Ureter (tissue), 1 donor: ENCODE measurements at regions not wholly inside any gene's neighbourhood (a gene's known extent, or its start where the extent isn't known, plus 50 kb on each side); places are given as distances from the start of the nearest gene placed in this dataset.
"Not testable (repeated sequence)": the region's sequence is repeated elsewhere in the genome, so short reads cannot be mapped to it uniquely, and the experiment has no call there.

Experiments
- DNase-seq: peaks from one replicate; pipeline ENCODE4 v3.0.0-alpha.2; 2020; ENCODE audit warnings: low spot score
- donor health status: DM: yes; HTN: yes; CAD: no.

DNA sequence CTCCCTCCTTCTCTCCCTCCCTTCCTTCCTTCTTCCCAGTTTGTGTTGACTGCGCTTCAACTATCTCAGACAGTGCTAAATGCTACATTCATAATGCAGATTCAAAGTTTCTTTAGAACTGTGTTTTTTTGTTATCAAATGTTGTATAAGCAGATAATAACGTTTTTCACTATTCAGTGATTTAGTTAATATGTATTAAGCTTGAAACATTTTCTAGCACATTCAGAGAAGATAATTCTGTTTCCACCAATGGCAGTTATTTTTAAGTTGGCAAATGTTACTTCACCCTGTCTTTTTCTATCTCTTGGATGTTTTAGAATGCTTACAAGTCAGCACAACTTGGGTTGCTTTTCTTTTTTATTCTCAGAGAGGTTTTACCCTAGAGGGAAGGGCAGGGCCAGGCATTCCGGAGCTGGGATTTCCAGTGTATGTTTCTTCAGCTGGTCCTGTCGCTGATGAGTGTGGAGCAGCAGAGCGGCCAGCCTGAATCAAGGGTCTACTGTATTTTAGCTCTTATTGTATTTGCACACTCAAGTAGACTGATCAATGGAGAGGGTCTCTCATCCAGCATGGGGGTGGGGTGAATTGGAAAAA, 162.3 kb upstream of the ARHGAP20 start:
- DNase-seq, result no peak

DNA sequence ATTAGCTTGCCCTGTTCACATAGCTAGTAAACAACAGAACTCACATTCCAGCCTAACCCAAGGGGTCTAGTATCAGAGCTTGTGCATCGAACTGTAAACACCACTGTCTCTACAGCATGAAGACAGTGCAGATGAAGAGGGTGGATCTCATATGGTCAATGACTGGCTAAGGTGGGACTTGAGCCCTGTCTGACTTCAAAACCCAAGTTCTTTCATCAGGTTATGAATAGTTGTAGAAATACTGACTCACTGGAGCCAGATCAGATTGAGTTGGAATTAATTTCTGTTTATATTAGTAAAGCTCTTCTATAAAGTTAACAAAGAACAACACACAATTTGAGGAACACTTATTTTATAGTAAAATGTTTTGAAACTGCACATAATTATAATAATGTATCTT, 161.7 kb upstream of the ARHGAP20 start:
- no peak for DNase-seq

DNA sequence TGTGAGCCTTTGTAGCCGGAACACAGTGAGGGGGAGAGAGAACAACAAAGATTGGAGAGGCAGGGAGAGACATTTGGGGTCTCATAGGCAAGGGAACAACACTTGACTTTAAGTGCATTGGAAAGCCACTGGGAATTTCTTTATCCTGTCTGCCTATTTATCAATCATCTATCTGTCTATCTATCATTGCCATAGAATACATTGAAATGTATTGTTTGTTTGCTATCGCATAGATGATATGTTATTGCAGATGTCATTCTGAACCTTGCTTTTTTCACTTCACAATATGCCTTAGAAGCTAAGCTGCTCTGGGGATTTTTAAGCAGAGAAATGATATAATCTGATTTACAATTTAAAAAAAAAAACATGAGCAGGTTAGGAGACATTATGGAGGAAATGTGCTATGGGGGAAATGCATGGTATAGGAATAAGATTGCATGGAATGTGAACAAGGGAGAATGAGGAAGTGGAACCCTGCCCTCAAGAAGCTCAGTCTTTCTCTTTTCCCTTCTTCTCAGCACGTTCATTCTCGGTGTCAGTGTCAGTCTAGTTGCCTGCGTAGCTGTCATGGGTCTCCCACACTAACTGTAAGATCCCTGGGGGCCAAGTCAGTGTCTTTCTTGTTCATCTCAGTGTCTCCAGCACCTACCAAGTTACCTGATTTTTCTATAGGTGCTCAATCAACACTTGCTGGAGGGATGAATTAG, 158.7 kb upstream of the ARHGAP20 start:
- DNase-seq, result no peak

GRCh38 chr11:110867951-110868350, 155.7 kb upstream of the ARHGAP20 start:
- DNase-seq, result no peak

DNA sequence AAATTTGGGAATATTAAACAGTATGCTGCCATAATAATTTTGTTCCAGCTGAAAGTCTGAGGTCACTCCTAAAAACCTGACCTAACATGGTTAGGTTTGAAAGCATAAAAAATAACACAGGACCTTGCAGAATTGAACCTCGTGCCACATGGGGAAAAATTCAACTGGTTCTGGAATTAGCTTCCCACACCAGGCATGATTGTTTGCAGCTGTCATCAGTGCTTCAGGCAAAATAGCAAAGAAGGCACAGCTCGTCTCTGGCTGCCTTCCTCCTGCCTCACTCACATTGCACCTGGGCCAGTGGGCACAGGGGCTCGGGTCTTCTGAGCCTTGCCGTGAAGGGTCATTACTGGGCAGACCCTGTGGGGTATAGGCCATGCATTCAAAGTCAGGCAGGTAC, 153.8 kb upstream of the ARHGAP20 start:
- DNase-seq, result no peak

DNA sequence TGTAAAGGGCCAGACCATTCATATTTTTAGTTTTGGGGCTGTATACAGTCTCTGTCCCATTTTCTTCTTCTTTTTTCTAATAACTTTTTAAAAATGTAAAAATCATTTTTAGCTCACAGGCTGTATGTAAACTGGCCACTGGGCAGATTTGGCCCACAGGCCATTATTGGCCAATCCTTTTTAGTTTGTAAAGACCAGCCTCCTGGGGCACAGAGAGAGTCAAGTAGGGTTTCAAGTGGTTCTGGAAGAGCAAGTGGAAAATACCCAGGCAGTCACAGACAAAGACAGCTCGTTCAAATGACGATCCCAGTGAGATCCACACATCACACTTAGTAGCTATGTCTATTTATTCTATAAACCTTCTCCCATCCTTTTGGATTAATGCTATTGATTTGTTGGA, 150.2 kb upstream of the ARHGAP20 start:
- no peak for DNase-seq

GRCh38 chr11:110860461-110860860, 148.2 kb upstream of the ARHGAP20 start:
- no peak for DNase-seq

DNA sequence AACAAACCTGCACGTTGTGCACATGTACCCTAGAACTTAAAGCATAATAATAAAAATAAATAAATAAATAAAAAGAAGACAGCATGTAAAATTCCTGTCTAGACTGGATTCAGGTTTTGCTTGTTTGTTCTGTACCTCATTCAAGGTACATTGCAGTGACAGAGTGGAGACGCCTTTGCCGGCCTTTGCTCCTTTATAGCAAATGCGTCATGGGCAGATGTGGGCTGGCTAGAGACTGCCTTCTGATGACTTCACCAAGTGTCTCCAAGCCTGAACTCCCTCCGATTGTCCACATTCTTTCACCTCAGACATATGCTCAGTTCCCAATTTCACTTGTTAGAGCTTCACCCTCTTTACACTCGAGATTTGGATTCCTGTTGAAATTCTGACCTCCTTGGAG, 147.8 kb upstream of the ARHGAP20 start:
- DNase-seq, result no peak

GRCh38 chr11:110859240-110859840, 147.1 kb upstream of the ARHGAP20 start:
- no peak for DNase-seq

DNA sequence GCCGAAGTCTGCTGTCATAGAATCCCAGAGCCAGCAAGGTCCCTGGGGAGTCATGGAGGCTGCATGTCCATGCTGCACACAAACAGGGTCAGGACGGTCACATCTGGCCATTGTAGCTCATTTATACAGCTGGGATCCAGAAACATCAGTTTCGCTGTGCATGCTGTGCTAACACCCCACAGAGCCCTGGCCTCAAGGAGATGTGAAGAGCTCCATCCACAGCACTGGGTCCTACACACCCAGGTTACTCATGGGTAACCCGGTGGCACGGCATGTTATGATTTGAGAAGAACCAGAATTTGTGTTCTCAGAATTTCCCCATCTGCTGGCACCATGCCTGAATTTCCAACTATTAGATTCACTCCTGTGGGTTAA, 146.3 kb upstream of the ARHGAP20 start:
- DNase-seq, result peak; percentile 55

GRCh38 chr11:110857892-110858546, 145.8 kb upstream of the ARHGAP20 start:
- no peak for DNase-seq

GRCh38 chr11:110856996-110857812, 145.0 kb upstream of the ARHGAP20 start:
- DNase-seq, result no peak

GRCh38 chr11:110856340-110856739, 144.1 kb upstream of the ARHGAP20 start:
- no peak for DNase-seq

DNA sequence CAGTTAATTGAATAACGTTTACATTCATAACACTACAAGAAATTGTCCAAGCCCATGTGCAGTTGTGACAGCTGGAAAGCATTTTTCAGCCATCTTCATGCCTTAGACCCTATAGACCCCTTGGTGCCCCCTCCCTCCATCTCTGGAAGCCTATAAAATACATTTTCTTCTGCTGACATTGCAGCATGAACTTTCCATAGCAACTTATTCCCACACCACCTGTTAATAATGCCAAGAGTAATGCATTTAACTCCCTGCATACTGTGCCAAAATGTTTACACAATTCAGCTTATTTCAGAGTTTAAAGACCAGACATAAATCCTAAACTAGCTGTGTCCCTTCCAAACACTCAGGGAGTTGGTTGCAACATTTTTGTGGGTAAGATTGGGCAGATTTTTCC, 143.0 kb upstream of the ARHGAP20 start:
- DNase-seq, result no peak

GRCh38 chr11:110852921-110853490, 140.8 kb upstream of the ARHGAP20 start:
- no peak for DNase-seq

- no peak for DNase-seq
Measured at GRCh38 chr11:110850846-110851245, 138.6 kb upstream of the ARHGAP20 start.

- not testable (repeated sequence) for DNase-seq
Measured at GRCh38 chr11:110843053-110843452, 130.8 kb upstream of the ARHGAP20 start.

DNA sequence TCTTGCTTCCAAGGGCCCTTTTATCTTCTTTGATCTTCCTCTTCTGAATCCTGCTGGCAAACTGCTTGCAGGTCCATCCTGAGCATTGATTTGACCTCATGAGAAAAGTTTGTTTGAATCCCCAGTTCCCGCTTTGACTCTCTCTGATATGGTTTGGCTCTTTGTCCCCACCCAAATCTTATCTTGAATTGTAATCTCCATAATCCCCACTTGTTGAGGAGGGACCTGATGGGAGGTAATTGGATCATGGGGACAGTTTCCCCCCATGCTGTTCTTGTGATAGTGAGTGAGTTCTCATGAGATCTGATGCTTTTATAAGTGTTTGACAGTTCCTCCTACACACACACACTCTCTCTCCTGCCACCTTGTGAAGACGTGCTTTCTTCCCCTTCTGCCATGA, 126.6 kb upstream of the ARHGAP20 start:
- DNase-seq, result no peak

DNA sequence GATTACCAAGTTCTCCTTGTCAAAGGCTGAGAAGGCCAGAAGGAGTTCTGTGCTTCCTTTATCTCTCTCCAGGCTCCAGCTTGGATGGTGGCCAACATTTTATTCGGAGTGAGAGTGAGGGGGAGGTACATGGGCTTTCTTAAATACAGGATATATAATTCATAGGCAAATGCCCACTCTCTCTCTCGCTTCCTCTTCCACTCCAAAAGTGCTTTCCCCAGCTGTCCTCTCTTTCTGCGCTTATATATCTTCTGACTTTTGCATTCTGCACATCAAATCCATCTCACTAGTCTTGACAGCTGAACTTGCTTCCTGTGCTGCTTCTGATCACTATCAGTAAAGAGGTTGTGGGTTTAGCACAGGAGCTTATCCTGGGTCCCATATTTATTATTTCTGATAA, 125.4 kb upstream of the ARHGAP20 start:
- DNase-seq, result no peak

GRCh38 chr11:110835106-110835505, 122.9 kb upstream of the ARHGAP20 start:
- no peak for DNase-seq

- DNase-seq, result no peak
Measured at GRCh38 chr11:110833033-110833484, 120.8 kb upstream of the ARHGAP20 start.

DNA sequence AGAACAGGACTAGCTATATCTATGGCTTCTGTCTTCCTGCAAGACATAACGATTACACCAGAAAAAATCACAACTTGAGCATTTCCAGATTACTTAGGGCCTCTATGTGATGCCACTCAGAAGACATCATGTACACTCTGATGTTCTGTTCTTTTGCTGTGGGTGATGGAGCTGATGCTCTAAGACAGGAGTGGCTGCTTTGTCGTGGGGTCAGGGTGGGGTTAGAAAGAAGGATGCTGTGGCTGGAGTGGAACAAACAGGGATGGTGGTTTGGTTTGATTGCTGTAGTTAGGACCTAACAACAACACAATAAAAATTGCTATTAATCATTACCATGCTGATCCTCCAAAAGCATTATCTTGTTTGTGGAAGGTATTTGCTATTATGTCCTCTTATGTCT, 120.3 kb upstream of the ARHGAP20 start:
- no peak for DNase-seq
